Body of pancreas (tissue), 4 donors: ENCODE measurements at regions not wholly inside any gene's neighbourhood (a gene's known extent, or its start where the extent isn't known, plus 50 kb on each side); places are given as distances from the start of the nearest gene placed in this dataset.

Experiments used
- ATAC-seq: fragments of 150-250 bp; one replicate; pipeline ENCODE4 v1.9.1; 2016
- DNase-seq, 4 donors: peaks; one replicate each; pipeline ENCODE4 v3.0.0-alpha.2; 2019
- H3K27ac ChIP-seq, 4 donors: fragments of 200-600 bp; sonication (generic); 1 replicate in 3 of 4; 2 replicates in 1 of 4; pipeline versions ENCODE4 v1.5.1 to v1.6.1; 2016 to 2019; ENCODE audit warnings: mild to moderate bottlenecking in 1 of 4, mixed read lengths in 1 of 4, moderate library complexity in 1 of 4
- H3K27me3 ChIP-seq, 2 donors: fragments of 200-600 bp; sonication (generic); one replicate each; pipeline ENCODE4 v1.6.0; 2016; ENCODE audit warnings: mild to moderate bottlenecking in 1 of 2
- H3K36me3 ChIP-seq, 2 donors: fragments of 200-600 bp; sonication (generic); replicated peaks in 1 of 2; 2 replicates each; pipeline ENCODE4 v1.5.1; 2016; ENCODE audit warnings: low read depth in 2 of 2; ENCODE audit not compliant: insufficient read depth in 1 of 2
- H3K4me1 ChIP-seq: fragments of 200-600 bp; sonication (generic); one replicate; pipeline ENCODE4 v1.6.0; 2016
- H3K4me3 ChIP-seq, 2 donors: fragments of 200-600 bp; sonication (generic); 1 replicate in 1 of 2; 2 replicates in 1 of 2; pipeline ENCODE4 v1.5.1; 2016 to 2019
- H3K9me3 ChIP-seq, 3 donors: fragments of 200-600 bp; sonication (generic); 1 replicate in 2 of 3; 2 replicates in 1 of 3; pipeline ENCODE4 v1.5.1; 2016
- CTCF ChIP-seq, 7 experiments: fragments of 450-650 bp in 4 of 7; fragments of 200-600 bp in 3 of 7; sonication (generic) in 3 of 7; IDR thresholded peaks; one replicate each; pipeline ENCODE4 v1.5.1; 2016 to 2019; ENCODE audit warnings: antibody characterized with exemption in 7 of 7
- POLR2A ChIP-seq, 3 donors: fragments of 450-650 bp; IDR thresholded peaks; one replicate each; pipeline ENCODE4 v1.6.1; 2016; ENCODE audit warnings: antibody characterized with exemption in 3 of 3, mild to moderate bottlenecking in 2 of 3
- WGBS, 2 donors: methylation state at CpG; one replicate each; pipeline ENCODE4 v1.1.5; 2017; 5-methylcytosine and 5-hydroxymethylcytosine counted together
- intact Hi-C: fragments of 100-400 bp; cut with DNase I; formaldehyde crosslinking; loops from one replicate; pipeline ENCODE4 v1.15.1; 2023

GRCh38 chr2:21728133-21728532 is 604.4 kb downstream of the TDRD15 start:
- WGBS, 2 donors = 66 to 71% methylated on average over 2 of the region's 2 CpGs
- DNase-seq (no peak), ATAC-seq (no peak)
- Histone ChIP-seq H3K4me1 (no peaks in the 10 kb centered on the region), H3K9me3 (no peaks in the 10 kb centered on the region), H3K4me3 (no peak overlapping the region), H3K27ac (no peak overlapping the region), H3K36me3 (no peaks in the 10 kb centered on the region), H3K27me3 (no peaks in the 10 kb centered on the region)
- intact Hi-C loops = no loop called here
- no peak for TF ChIP-seq CTCF (IDR thresholded peaks at IDR 0.05)
- no peak for TF ChIP-seq POLR2A (IDR thresholded peaks at IDR 0.05)

- no peaks in the 10 kb centered on the region for H3K36me3 ChIP-seq
- no peak overlapping the region for H3K4me3 ChIP-seq
- no peaks in the 10 kb centered on the region for H3K27me3 ChIP-seq
- intact Hi-C loops = no loop called here
- H3K9me3 ChIP-seq = no peaks in the 10 kb centered on the region
- DNase-seq = no peak
- 31 to 41% methylated on average over 3 of the region's 3 CpGs for WGBS, 2 donors
- ATAC-seq = no peak
- TF ChIP-seq CTCF (IDR thresholded peaks at IDR 0.05) (no peak), POLR2A (IDR thresholded peaks at IDR 0.05) (no peak)
- no peaks in the 10 kb centered on the region for H3K4me1 ChIP-seq
- H3K27ac ChIP-seq = no peak overlapping the region
Measured at GRCh38 chr2:21730141-21730540, 606.4 kb downstream of the TDRD15 start.

GRCh38 chr2:21740484-21740883 is 616.7 kb downstream of the TDRD15 start:
- Histone ChIP-seq H3K36me3 (no peaks in the 10 kb centered on the region), H3K4me3 (no peak overlapping the region), H3K9me3 (no peaks in the 10 kb centered on the region), H3K27me3 (no peaks in the 10 kb centered on the region), H3K4me1 (no peaks in the 10 kb centered on the region), H3K27ac (no peak overlapping the region)
- ATAC-seq = no peak
- WGBS, 2 donors = 39 to 42% methylated on average over 2 of the region's 2 CpGs
- TF ChIP-seq POLR2A (IDR thresholded peaks at IDR 0.05) (no peak), CTCF (IDR thresholded peaks at IDR 0.05) (no peak)
- intact Hi-C loops = no loop called here
- DNase-seq = no peak

GRCh38 chr2:21746499-21746898 is 622.7 kb downstream of the TDRD15 start:
- H3K4me1 ChIP-seq = no peaks in the 10 kb centered on the region
- intact Hi-C loops = no loop called here
- H3K27me3 ChIP-seq = no peaks in the 10 kb centered on the region
- ATAC-seq = no peak
- no peak overlapping the region for H3K27ac ChIP-seq
- no peaks in the 10 kb centered on the region for H3K9me3 ChIP-seq
- 66 to 82% methylated on average over 3 of the region's 3 CpGs for WGBS, 2 donors
- no peak for DNase-seq
- H3K36me3 ChIP-seq = no peaks in the 10 kb centered on the region
- no peak for TF ChIP-seq POLR2A (IDR thresholded peaks at IDR 0.05)
- no peak for TF ChIP-seq CTCF (IDR thresholded peaks at IDR 0.05)
- H3K4me3 ChIP-seq = no peak overlapping the region

- H3K36me3 ChIP-seq = no peaks in the 10 kb centered on the region
- H3K9me3 ChIP-seq = no peaks in the 10 kb centered on the region
- 52 to 56% methylated on average over 4 of the region's 4 CpGs for WGBS, 2 donors
- no peak overlapping the region for H3K4me3 ChIP-seq
- no peaks in the 10 kb centered on the region for H3K27me3 ChIP-seq
- H3K4me1 ChIP-seq = no peaks in the 10 kb centered on the region
- ATAC-seq (no peak), DNase-seq (no peak)
- intact Hi-C loops = no loop called here
- H3K27ac ChIP-seq = no peak overlapping the region
- TF ChIP-seq CTCF (IDR thresholded peaks at IDR 0.05) (no peak), POLR2A (IDR thresholded peaks at IDR 0.05) (no peak)
Measured at GRCh38 chr2:21748501-21748900, 624.7 kb downstream of the TDRD15 start.
